Prostate gland (tissue), 2 donors: ENCODE measurements at regions not wholly inside any gene's neighbourhood (a gene's known extent, or its start where the extent isn't known, plus 50 kb on each side); places are given as distances from the start of the nearest gene placed in this dataset.

Source experiments
- POLR2A ChIP-seq: fragments of 450-650 bp; IDR thresholded peaks from one replicate; pipeline ENCODE4 v1.6.1; 2016; ENCODE audit warnings: antibody characterized with exemption, mild to moderate bottlenecking
- TF ChIP-seq, protein P1 (sequence below), 4 experiments: fragments of 200-600 bp in 2 of 4; fragments of 450-650 bp in 2 of 4; sonication (generic) in 2 of 4; IDR thresholded peaks; 1 replicate in 3 of 4; 2 replicates in 1 of 4; pipeline ENCODE4 v1.5.1; 2016 to 2019; ENCODE audit warnings: antibody characterized with exemption in 4 of 4, mild to moderate bottlenecking in 2 of 4, moderate library complexity in 2 of 4

DNA sequence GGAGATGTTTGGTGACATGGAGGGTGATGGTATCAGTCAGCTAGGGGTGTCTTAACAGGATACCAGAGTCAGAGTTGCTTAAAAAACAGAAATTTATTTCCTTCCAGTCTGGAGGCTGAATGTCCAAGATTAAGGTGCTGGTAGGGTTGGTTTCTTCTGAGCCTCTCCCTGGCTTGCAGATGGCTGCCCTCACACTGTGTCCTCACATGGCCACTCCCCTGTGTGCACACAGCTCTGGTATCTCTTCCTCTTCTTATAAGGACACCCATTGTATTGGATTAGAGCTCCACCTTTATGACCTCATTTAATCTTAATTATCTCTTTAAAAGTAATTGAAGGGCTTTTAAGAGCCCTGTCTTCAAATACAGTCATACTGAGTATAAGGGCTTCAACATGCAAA lies 431.8 kb upstream of the MMS22L start:
- TF ChIP-seq POLR2A: no peak
- TF ChIP-seq, protein P1, sequence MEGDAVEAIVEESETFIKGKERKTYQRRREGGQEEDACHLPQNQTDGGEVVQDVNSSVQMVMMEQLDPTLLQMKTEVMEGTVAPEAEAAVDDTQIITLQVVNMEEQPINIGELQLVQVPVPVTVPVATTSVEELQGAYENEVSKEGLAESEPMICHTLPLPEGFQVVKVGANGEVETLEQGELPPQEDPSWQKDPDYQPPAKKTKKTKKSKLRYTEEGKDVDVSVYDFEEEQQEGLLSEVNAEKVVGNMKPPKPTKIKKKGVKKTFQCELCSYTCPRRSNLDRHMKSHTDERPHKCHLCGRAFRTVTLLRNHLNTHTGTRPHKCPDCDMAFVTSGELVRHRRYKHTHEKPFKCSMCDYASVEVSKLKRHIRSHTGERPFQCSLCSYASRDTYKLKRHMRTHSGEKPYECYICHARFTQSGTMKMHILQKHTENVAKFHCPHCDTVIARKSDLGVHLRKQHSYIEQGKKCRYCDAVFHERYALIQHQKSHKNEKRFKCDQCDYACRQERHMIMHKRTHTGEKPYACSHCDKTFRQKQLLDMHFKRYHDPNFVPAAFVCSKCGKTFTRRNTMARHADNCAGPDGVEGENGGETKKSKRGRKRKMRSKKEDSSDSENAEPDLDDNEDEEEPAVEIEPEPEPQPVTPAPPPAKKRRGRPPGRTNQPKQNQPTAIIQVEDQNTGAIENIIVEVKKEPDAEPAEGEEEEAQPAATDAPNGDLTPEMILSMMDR (IDR thresholded peaks at IDR 0.05): no peak
